MCF 10A (cell line): ENCODE measurements at regions not wholly inside any gene's neighbourhood (a gene's known extent, or its start where the extent isn't known, plus 50 kb on each side); places are given as distances from the start of the nearest gene placed in this dataset.

ENCODE experiments used
- BruUV-seq: library from RNA; stranded (reverse); fragments of 400-500 nt; replicated peaks from 2 replicates; lab custom pipeline; 2021; lab: Mats Ljungman, UMichigan
- CTCF ChIA-PET: fragments of 300-600 bp; sonication (Branson Sonifier 250); formaldehyde crosslinking; extraction: SDS; loops from one replicate; lab custom pipeline; 2021; ENCODE audit warnings: antibody characterized with exemption, inconsistent platforms; lab: Yijun Ruan, JAX
- POLR2A ChIA-PET: fragments of 300-600, 350-650 bp; sonication (Branson Sonifier 250); formaldehyde crosslinking; extraction: SDS; loops from one replicate; lab custom pipeline; 2020; ENCODE audit warnings: antibody characterized with exemption, inconsistent platforms; lab: Yijun Ruan, JAX
- DNase-seq: peaks from one replicate; pipeline ENCODE4 v3.0.0-alpha.2; 2018; ENCODE audit not compliant: unreplicated experiment
- H3K27ac Mint-ChIP-seq: one replicate; pipeline ENCODE4 v1.8.0; 2022; ENCODE audit warnings: mild to moderate bottlenecking, low read depth, mixed read lengths; ENCODE audit not compliant: unreplicated experiment
- H3K27me3 Mint-ChIP-seq: one replicate; pipeline ENCODE4 v1.8.0; 2022; ENCODE audit warnings: mixed read lengths; ENCODE audit not compliant: insufficient read depth, unreplicated experiment
- H3K36me3 Mint-ChIP-seq: one replicate; pipeline ENCODE4 v1.8.0; 2022; ENCODE audit warnings: mild to moderate bottlenecking, moderate library complexity, mixed read lengths; ENCODE audit not compliant: insufficient read depth, unreplicated experiment
- H3K4me1 Mint-ChIP-seq: one replicate; pipeline ENCODE4 v1.8.0; 2022; ENCODE audit warnings: mixed read lengths; ENCODE audit not compliant: insufficient read depth, unreplicated experiment
- H3K4me3 Mint-ChIP-seq: one replicate; pipeline ENCODE4 v1.8.0; 2022; ENCODE audit warnings: mild to moderate bottlenecking, moderate library complexity, mixed read lengths; ENCODE audit not compliant: unreplicated experiment
- H3K9me3 Mint-ChIP-seq: one replicate; pipeline ENCODE4 v1.8.0; 2022; ENCODE audit warnings: mixed read lengths; ENCODE audit not compliant: unreplicated experiment
- CTCF ChIP-seq: fragments of 200-600 bp; IDR thresholded peaks from one replicate; pipeline ENCODE4 v1.8.0; 2022; ENCODE audit warnings: antibody characterized with exemption, mild to moderate bottlenecking; ENCODE audit not compliant: unreplicated experiment
- intact Hi-C: fragments of 100-400 bp; cut with micrococcal nuclease; formaldehyde crosslinking; loops from 2 replicates; pipeline ENCODE4 v1.14.1; 2022

- ChIA-PET POLR2A (no interaction called here), CTCF (no interaction called here)
- Mint-ChIP-seq H3K27ac (no peak overlapping the region), H3K4me1 (peaks cover 6% of the 10 kb centered on the region), H3K36me3 (no peaks in the 10 kb centered on the region), H3K9me3 (no peaks in the 10 kb centered on the region), H3K27me3 (no peaks in the 10 kb centered on the region), H3K4me3 (no peak overlapping the region)
- no peak for DNase-seq
- no peak for TF ChIP-seq CTCF
- intact Hi-C loops, result no loop called here
- no TSS peak for BruUV-seq
Measured at GRCh38 chr6:15027472-15027871, 218.4 kb upstream of the JARID2 start.

- intact Hi-C loops, result no loop called here
- H3K9me3 Mint-ChIP-seq, result no peaks in the 10 kb centered on the region
- no peaks in the 10 kb centered on the region for H3K4me1 Mint-ChIP-seq
- ChIA-PET POLR2A (no interaction called here), CTCF (no interaction called here)
- BruUV-seq, result no TSS peak
- TF ChIP-seq CTCF, result no peak
- no peaks in the 10 kb centered on the region for H3K27me3 Mint-ChIP-seq
- no peak overlapping the region for H3K27ac Mint-ChIP-seq
- H3K4me3 Mint-ChIP-seq, result no peak overlapping the region
- no peaks in the 10 kb centered on the region for H3K36me3 Mint-ChIP-seq
- DNase-seq, result no peak
Measured at GRCh38 chr6:15032015-15032414, 213.9 kb upstream of the JARID2 start.

GRCh38 chr6:15033850-15034203 lies 212.0 kb upstream of the JARID2 start:
- Mint-ChIP-seq H3K4me1 (no peaks in the 10 kb centered on the region), H3K27ac (no peak overlapping the region), H3K4me3 (no peak overlapping the region), H3K9me3 (no peaks in the 10 kb centered on the region), H3K27me3 (no peaks in the 10 kb centered on the region), H3K36me3 (no peaks in the 10 kb centered on the region)
- DNase-seq, result no peak
- intact Hi-C loops, result no loop called here
- TF ChIP-seq CTCF, result no peak
- BruUV-seq, result no TSS peak
- ChIA-PET POLR2A (no interaction called here), CTCF (no interaction called here)

GRCh38 chr6:15036690-15037245 lies 209.1 kb upstream of the JARID2 start:
- Mint-ChIP-seq H3K27ac (no peak overlapping the region), H3K4me1 (no peaks in the 10 kb centered on the region), H3K9me3 (no peaks in the 10 kb centered on the region), H3K36me3 (no peaks in the 10 kb centered on the region), H3K27me3 (no peaks in the 10 kb centered on the region), H3K4me3 (no peak overlapping the region)
- intact Hi-C loops, result no loop called here
- BruUV-seq, result no TSS peak
- ChIA-PET POLR2A (interaction anchor here (0.6 kb wide), 1 partner anchor 151 kb away, joined by 5 read pairs; no protein-coding TSS in a partner anchor), CTCF (no interaction called here)
- DNase-seq, result no peak
- TF ChIP-seq CTCF, result no peak
